IMR-90 (cell line): ENCODE measurements at regions not wholly inside any gene's neighbourhood (a gene's known extent, or its start where the extent isn't known, plus 50 kb on each side); places are given as distances from the start of the nearest gene placed in this dataset.
A peak's percentile ranks its signal among the peaks of the same experiment; 100 is the strongest.

ENCODE experiments used
- ATAC-seq: fragments of 200-7000 bp; cut with Tn5 transposase; 2 replicates; pipeline ENCODE4 v1.9.1; 2020; ENCODE audit warnings: low read depth, mild to moderate bottlenecking, moderate library complexity
- BruUV-seq: library from RNA; stranded (reverse); fragments of 400-500 nt; replicated peaks from 2 replicates; lab custom pipeline; 2021; lab: Mats Ljungman, UMichigan
- CTCF ChIA-PET: fragments of 300-600 bp; formaldehyde crosslinking; extraction: SDS; loops from one replicate; lab custom pipeline; 2021; ENCODE audit warnings: antibody characterized with exemption; lab: Yijun Ruan, JAX
- POLR2A ChIA-PET: fragments of 300-600 bp; sonication (Branson Sonifier 250); formaldehyde crosslinking; loops from one replicate; lab custom pipeline; 2022; ENCODE audit warnings: antibody characterized with exemption; ENCODE audit not compliant: unreplicated experiment; lab: Charles Lee
- DNase-seq: peaks from one replicate; pipeline ENCODE4 v3.0.0; 2013
- H2AFZ ChIP-seq: replicated peaks from 2 replicates; pipeline ENCODE3; 2013; ENCODE audit warnings: low read length, mild to moderate bottlenecking; ENCODE audit not compliant: poor library complexity
- H2AK5ac ChIP-seq: 2 replicates; pipeline ENCODE4 v1.6.1; 2013; ENCODE audit warnings: low read depth, low read length, inconsistent platforms
- H2AK9ac ChIP-seq: replicated peaks from 2 replicates; pipeline ENCODE3; 2013; ENCODE audit warnings: mild to moderate bottlenecking, low read depth, low read length, moderate library complexity; ENCODE audit not compliant: poor library complexity
- H2BK120ac ChIP-seq: 2 replicates; pipeline ENCODE4 v1.6.1; 2013; ENCODE audit warnings: low read depth, low read length, inconsistent platforms
- H2BK15ac ChIP-seq: 3 replicates; pipeline ENCODE4 v1.6.1; 2013; ENCODE audit warnings: low read depth, low read length, inconsistent platforms
- H2BK20ac ChIP-seq: 2 replicates; pipeline ENCODE4 v1.6.1; 2013; ENCODE audit warnings: low read depth, mild to moderate bottlenecking, inconsistent platforms, low read length, moderate library complexity
- H2BK5ac ChIP-seq: 2 replicates; pipeline ENCODE4 v1.6.1; 2013; ENCODE audit warnings: mild to moderate bottlenecking, low read depth, low read length, inconsistent platforms; ENCODE audit not compliant: poor library complexity, severe bottlenecking
- H3K14ac ChIP-seq: replicated peaks from 2 replicates; pipeline ENCODE4 v1.6.1; 2013; ENCODE audit warnings: low read depth, low read length, inconsistent platforms
- H3K18ac ChIP-seq: 2 replicates; pipeline ENCODE4 v1.6.1; 2013; ENCODE audit warnings: low read depth, low read length, control low read depth
- H3K23ac ChIP-seq: 2 replicates; pipeline ENCODE4 v1.6.1; 2013; ENCODE audit warnings: low read depth, low read length, inconsistent platforms
- H3K27ac ChIP-seq: 2 replicates; pipeline ENCODE4 v1.5.1; 2013; ENCODE audit warnings: mild to moderate bottlenecking, control low read depth, low read length; ENCODE audit not compliant: insufficient read depth
- H3K27me3 ChIP-seq: 2 replicates; pipeline ENCODE4 v1.6.1; 2013; ENCODE audit warnings: low read length; ENCODE audit not compliant: control insufficient read depth, insufficient read depth
- H3K36me3 ChIP-seq: 2 replicates; pipeline ENCODE4 v1.6.1; 2013; ENCODE audit warnings: low read length, mixed read lengths; ENCODE audit not compliant: control insufficient read depth, insufficient read depth
- H3K4ac ChIP-seq: 2 replicates; pipeline ENCODE4 v1.6.1; 2013; ENCODE audit warnings: low read depth, low read length, inconsistent platforms
- H3K4me1 ChIP-seq: 2 replicates; pipeline ENCODE4 v1.6.1; 2013; ENCODE audit warnings: low read length, mixed read lengths; ENCODE audit not compliant: control insufficient read depth, insufficient read depth
- H3K4me2 ChIP-seq: 2 replicates; pipeline ENCODE4 v1.6.1; 2013; ENCODE audit warnings: low read depth, mild to moderate bottlenecking, control low read depth, low read length, moderate library complexity
- H3K4me3 ChIP-seq: 2 replicates; pipeline ENCODE4 v1.5.1; 2013; ENCODE audit warnings: low read depth, mild to moderate bottlenecking, control low read depth, low read length, moderate library complexity; ENCODE audit not compliant: insufficient read depth
- H3K56ac ChIP-seq: 2 replicates; pipeline ENCODE4 v1.6.1; 2013; ENCODE audit warnings: low read length, inconsistent platforms; ENCODE audit not compliant: insufficient read depth; ENCODE audit errors: extremely low read depth
- H3K79me1 ChIP-seq, 2 experiments: 2 replicates each; pipeline ENCODE4 v1.6.1; 2013; ENCODE audit warnings: low read length in 2 of 2, inconsistent platforms in 1 of 2, low read depth in 1 of 2
- H3K9ac ChIP-seq: 2 replicates; pipeline ENCODE4 v1.6.1; 2013; ENCODE audit warnings: low read depth, low read length, control low read depth
- H3K9me1 ChIP-seq: 2 replicates; pipeline ENCODE4 v1.6.1; 2013; ENCODE audit warnings: low read length, inconsistent platforms; ENCODE audit not compliant: insufficient read depth
- H3K9me3 ChIP-seq: 2 replicates; pipeline ENCODE4 v1.6.1; 2013; ENCODE audit warnings: low read length; ENCODE audit not compliant: control insufficient read depth, insufficient read depth
- H4K20me1 ChIP-seq: 2 replicates; pipeline ENCODE4 v1.6.1; 2013; ENCODE audit warnings: low read length, inconsistent platforms; ENCODE audit not compliant: insufficient read depth
- H4K5ac ChIP-seq: 2 replicates; pipeline ENCODE4 v1.6.1; 2013; ENCODE audit warnings: mild to moderate bottlenecking, low read depth, low read length, control low read depth
- H4K8ac ChIP-seq, 2 experiments: 2 replicates each; pipeline ENCODE4 v1.6.1; 2013; ENCODE audit warnings: low read depth in 2 of 2, low read length in 2 of 2, control low read depth in 1 of 2, inconsistent platforms in 1 of 2
- H4K91ac ChIP-seq: 2 replicates; pipeline ENCODE4 v1.6.1; 2013; ENCODE audit warnings: low read depth, low read length, inconsistent platforms; ENCODE audit not compliant: insufficient read depth
- BHLHE40 ChIP-seq: fragments of 150-350 bp; IDR thresholded peaks from 2 replicates; pipeline ENCODE4 v1.6.1; 2016; ENCODE audit warnings: mild to moderate bottlenecking, low read depth, low read length
- CEBPB ChIP-seq: IDR thresholded peaks from 2 replicates; pipeline ENCODE4 v1.6.1; 2012; ENCODE audit warnings: low read depth, low read length, improper control_type of control experiment
- FOS ChIP-seq: fragments of 150-350 bp; IDR thresholded peaks from 2 replicates; pipeline ENCODE4 v1.6.1; 2016; ENCODE audit warnings: low read depth, low read length
- MXI1 ChIP-seq: IDR thresholded peaks from 2 replicates; pipeline ENCODE4 v1.6.1; 2012; ENCODE audit warnings: low read depth, mild to moderate bottlenecking, low read length, moderate library complexity, borderline replicate concordance
- WGBS, 2 experiments: methylation state at CpG; one replicate each; pipeline versions ENCODE4 v1.1.5 to v1.1.7; 2013; ENCODE audit warnings: missing lambda C conversion rate in 2 of 2; ENCODE audit not compliant: insufficient read length in 1 of 2; ENCODE audit errors: extremely low coverage in 2 of 2; 5-methylcytosine and 5-hydroxymethylcytosine counted together
- dilution Hi-C: fragments of 300-500 bp; cut with HindIII; formaldehyde crosslinking; loops from one replicate; pipeline ENCODE4 v1.14.3; 2018; ENCODE audit warnings: low sequenced_read_pairs; ENCODE audit not compliant: unreplicated experiment
- in situ Hi-C: fragments of 300-500 bp; cut with MboI; formaldehyde crosslinking; loops from 3 replicates; pipeline ENCODE4 v1.14.3; 2019; ENCODE audit warnings: low sequenced_read_pairs, inconsistent platforms, mixed read lengths
- intact Hi-C: fragments of 100-400 bp; cut with micrococcal nuclease; formaldehyde crosslinking; loops from 2 replicates; pipeline ENCODE4 v1.10.0; 2022
- TF ChIP-seq, protein P1 (sequence below): fragments of 150-350 bp; IDR thresholded peaks from 2 replicates; pipeline ENCODE4 v1.6.1; 2016; ENCODE audit warnings: low read depth, mild to moderate bottlenecking, low read length, moderate library complexity, borderline replicate concordance
- TF ChIP-seq, protein P2 (sequence below): fragments of 150-350 bp; IDR thresholded peaks from 2 replicates; pipeline ENCODE4 v1.6.1; 2017; ENCODE audit warnings: mild to moderate bottlenecking, antibody characterized with exemption, low read length, low read depth

DNA sequence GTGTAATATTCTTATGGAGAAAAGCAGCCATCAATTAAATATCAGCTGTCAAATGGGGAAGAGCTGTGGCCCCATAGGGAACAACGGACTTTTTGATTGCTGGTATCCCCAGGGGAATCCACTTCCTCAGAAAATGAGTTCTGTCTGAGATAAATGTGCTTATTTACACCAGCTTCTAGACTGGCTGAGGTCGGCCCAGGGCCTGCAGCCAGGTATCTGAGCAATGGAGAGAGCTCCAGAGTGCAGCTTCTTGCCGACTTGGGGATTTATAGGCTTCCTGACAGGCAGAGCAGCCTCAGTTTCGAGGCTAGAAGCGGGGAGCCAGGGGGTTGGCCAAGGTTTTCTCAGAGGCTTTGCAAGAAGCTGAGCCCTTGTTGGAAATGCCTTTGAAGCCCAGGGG is 67.2 kb downstream of the MCFD2 start (continued):
- TF ChIP-seq MXI1: no peak
- TF ChIP-seq, protein P1, sequence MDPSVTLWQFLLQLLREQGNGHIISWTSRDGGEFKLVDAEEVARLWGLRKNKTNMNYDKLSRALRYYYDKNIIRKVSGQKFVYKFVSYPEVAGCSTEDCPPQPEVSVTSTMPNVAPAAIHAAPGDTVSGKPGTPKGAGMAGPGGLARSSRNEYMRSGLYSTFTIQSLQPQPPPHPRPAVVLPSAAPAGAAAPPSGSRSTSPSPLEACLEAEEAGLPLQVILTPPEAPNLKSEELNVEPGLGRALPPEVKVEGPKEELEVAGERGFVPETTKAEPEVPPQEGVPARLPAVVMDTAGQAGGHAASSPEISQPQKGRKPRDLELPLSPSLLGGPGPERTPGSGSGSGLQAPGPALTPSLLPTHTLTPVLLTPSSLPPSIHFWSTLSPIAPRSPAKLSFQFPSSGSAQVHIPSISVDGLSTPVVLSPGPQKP: no peak

DNA sequence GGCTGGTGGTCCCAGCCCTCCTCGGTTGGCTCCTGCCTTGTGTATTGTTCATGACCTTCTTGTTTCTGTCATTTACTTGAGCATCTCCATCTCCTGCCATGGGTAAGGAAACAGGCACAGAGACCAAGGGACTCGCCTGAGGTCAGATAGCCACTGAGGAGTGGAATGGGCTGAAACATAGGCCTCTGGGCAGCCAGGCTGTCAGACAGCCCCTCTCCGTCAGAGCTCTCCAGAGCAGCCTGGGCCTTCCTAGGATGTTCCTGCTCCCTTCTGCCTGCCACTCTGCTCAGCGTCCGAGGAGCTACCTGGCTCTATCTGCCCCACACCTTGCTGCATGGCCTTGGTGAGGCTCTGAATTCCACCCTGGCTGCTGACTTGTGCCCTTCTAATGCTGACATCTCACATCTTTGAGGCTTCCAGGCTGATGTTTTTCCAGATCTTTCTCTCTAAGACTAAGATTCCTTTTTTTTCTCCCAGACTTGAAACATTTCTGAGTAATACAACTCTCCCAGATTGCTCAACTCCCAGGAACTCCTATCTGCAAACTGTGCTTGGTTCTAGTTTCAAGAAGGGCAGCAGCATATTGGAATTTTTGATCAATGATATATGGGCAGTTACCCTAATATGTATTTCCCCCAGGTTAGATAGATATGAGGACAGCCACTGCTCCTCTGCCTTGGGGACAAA is 67.7 kb downstream of the MCFD2 start:
- Histone ChIP-seq H3K4me3 (no peak overlapping the region), H2BK5ac (peak overlapping the region; percentile 100), H4K8ac (peak overlapping the region; percentile 92 to 99), H3K18ac (peak overlapping the region; percentile 99), H3K4me2 (peak overlapping the region; percentile 38), H2AFZ (peak overlapping the region; percentile 70), H3K14ac (peak overlapping the region; percentile 99), H4K20me1 (no peaks in the 10 kb centered on the region), H3K27ac (peak overlapping the region; percentile 95), H3K79me1 (peaks cover 9 to 45% of the 10 kb centered on the region in 2 experiments), H3K56ac (peak overlapping the region; percentile 97), H3K9me3 (peaks cover under 1% of the 10 kb centered on the region; the same call in 1 of the 2 replicates), H4K5ac (peak overlapping the region; percentile 99), H2AK9ac (peak overlapping the region; percentile 98), H3K9ac (peak overlapping the region; percentile 77), H3K27me3 (no peaks in the 10 kb centered on the region), H2BK120ac (peak overlapping the region; percentile 100), H3K4me1 (peaks cover 52% of the 10 kb centered on the region), H3K23ac (peak overlapping the region; percentile 100), H2AK5ac (peak overlapping the region; percentile 100), H2BK15ac (peak overlapping the region; percentile 99), H3K4ac (peak overlapping the region; percentile 100), H3K9me1 (peaks cover 25% of the 10 kb centered on the region), H4K91ac (peak overlapping the region; percentile 100), H2BK20ac (peak overlapping the region; percentile 100), H3K36me3 (no peaks in the 10 kb centered on the region)
- TF ChIP-seq FOS (peak; percentile 60; the same call in 1 of the 2 replicates), CEBPB (peak; percentile 98), BHLHE40 (no peak)
- TF ChIP-seq, protein P2, sequence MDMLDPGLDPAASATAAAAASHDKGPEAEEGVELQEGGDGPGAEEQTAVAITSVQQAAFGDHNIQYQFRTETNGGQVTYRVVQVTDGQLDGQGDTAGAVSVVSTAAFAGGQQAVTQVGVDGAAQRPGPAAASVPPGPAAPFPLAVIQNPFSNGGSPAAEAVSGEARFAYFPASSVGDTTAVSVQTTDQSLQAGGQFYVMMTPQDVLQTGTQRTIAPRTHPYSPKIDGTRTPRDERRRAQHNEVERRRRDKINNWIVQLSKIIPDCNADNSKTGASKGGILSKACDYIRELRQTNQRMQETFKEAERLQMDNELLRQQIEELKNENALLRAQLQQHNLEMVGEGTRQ: 0 out of 2 replicates have a peak, but pooled peaks have one; percentile 7
- no TSS peak for BruUV-seq
- in situ Hi-C loops: no loop called here
- peak; percentile 90 for DNase-seq
- intact Hi-C loops: loop anchor here (2.0 kb wide), 1 partner anchor 17 kb away; no protein-coding TSS in a partner anchor
- CTCF ChIA-PET: interaction anchor here (0.7 kb wide), 1 partner anchor 71 kb away, joined by 5 read pairs; no protein-coding TSS in a partner anchor
- 15% methylated on average over 3 of the region's 5 CpGs; no CpG with 5 or more reads in 1 of the 2 experiments for WGBS, 2 experiments
- POLR2A ChIA-PET: no interaction called here
- dilution Hi-C loops: no loop called here
- peak; percentile 7 for ATAC-seq
